ENCODE measurements at regions not wholly inside any gene's neighbourhood (a gene's known extent, or its start where the extent isn't known, plus 50 kb on each side); places are given as distances from the start of the nearest gene placed in this dataset.
"Not testable (repeated sequence)": the region's sequence is repeated elsewhere in the genome, so short reads cannot be mapped to it uniquely, and the experiment has no call there.

GRCh38 chr1:244326757-244327156, 125.0 kb downstream of the ADSS2 start:
- DNase-seq = no peak

- no peak for DNase-seq
Measured at GRCh38 chr1:244327533-244327932, 124.2 kb downstream of the ADSS2 start.

DNA sequence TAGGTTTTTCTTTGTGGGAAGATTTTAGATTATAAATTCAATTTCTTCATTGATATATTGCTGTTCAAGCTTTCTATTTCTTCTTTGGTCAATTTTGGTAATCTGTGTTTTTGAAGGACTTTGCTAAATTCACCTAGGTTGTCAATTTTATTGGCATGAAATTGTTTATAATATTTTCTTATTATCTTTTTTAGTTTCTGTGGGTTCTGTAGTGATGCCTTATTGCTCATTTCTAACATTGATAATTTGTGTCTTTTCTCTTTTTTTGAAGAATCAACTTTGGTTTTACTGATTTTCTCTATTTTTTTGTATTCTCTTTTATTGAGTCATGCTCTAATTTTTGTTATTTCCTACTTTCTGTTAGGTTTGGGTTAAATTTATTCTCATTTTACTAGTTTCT, 123.2 kb downstream of the ADSS2 start:
- DNase-seq = no peak

DNA sequence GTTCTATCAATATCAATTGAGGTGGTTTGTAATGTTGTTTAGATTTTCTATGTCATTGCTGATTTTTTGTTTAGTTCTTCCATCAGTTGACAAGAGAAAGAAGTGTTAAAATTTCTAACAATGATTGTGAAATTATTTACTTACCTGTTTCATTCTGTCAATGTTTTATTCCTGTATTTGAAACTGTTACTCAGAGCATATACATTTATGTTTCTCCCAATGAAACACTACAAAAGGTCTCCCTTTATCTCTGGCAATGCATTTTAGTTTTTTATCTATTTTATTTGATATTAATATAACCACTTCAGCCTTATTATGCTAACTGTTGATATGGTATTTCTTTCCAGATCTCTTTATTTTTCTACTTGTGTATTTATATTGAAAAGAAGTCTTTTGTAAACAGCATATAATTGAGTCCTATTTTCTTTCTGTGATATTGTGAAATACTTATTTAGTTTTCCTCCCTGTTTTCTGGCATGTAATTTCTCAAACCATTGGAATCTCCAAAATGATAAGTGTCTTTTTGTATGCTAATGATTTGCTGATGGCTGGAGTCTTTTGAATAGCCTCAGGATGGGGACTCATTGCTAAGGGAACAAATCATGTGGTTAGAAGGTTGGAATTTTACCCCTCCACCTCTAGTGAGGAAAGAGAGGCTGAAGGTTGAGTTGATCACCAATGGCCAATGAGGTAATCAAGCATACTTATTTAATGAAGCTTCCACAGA, 122.0 kb downstream of the ADSS2 start:
- DNase-seq = no peak

- no peak for DNase-seq
Measured at GRCh38 chr1:244330318-244330625, 121.4 kb downstream of the ADSS2 start.

GRCh38 chr1:244332761-244333160, 118.9 kb downstream of the ADSS2 start:
- DNase-seq = not testable (repeated sequence)

DNA sequence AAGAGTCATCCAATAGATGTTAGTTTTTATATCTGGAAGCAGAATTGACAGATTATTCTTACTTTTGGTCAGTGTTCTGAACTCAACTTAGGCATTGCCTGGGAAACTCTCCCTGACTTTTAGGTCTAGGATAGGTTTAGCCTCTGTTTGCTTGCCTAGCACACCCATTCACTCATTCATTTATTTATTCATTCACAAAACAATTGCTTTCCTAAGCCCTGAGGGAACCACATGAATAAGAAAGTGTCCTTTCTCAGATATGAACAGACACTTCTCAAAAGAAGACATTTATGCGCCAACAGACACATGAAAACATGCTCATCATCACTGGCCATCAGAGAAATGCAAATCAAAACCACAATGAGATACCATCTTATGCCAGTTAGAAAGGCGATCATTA, 117.4 kb downstream of the ADSS2 start:
- not testable (repeated sequence) for DNase-seq

- not testable (repeated sequence) for DNase-seq
Measured at GRCh38 chr1:244334842-244335241, 116.9 kb downstream of the ADSS2 start.

DNA sequence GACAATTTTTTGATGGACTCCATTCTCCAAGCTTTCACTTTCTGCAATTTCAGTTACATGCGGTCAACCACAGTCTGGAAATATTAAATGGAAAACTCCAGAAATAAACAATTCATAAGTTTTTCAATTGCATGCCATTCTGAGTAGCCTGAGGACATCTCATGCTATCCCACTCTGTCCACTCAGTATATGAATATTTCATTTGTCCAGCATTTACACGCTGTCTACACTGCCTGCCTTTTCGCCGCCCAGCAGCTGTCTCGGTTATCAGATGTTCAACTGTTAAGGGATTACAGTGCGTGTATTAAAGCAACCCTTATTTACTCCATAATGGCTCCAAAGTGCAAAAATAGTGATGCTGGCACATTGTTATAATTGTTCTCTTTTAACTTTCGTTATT, 116.3 kb downstream of the ADSS2 start:
- no peak for DNase-seq

- DNase-seq = no peak
Measured at GRCh38 chr1:244336232-244336899, 115.3 kb downstream of the ADSS2 start.

DNA sequence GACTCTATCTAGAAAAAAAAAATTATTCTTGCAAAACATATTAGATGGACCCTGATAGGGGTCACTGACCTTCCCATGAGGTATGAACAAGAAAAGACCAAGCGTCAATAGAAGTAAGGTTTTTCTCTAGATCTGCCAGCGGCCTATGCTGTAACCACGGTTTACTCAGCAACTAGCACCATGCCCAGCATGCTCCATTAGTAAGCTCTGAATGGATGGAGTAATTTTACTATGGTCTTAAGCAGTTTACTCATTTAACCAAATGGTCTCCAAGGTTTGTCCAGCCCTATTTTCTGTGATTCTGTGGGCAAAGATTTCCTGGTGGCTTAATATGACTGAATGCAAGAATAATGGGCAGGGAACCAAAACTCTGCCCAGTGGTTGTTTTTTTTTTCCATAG, 113.9 kb downstream of the ADSS2 start:
- DNase-seq = no peak

- DNase-seq = no peak
Measured at GRCh38 chr1:244339073-244339692, 112.5 kb downstream of the ADSS2 start.

DNA sequence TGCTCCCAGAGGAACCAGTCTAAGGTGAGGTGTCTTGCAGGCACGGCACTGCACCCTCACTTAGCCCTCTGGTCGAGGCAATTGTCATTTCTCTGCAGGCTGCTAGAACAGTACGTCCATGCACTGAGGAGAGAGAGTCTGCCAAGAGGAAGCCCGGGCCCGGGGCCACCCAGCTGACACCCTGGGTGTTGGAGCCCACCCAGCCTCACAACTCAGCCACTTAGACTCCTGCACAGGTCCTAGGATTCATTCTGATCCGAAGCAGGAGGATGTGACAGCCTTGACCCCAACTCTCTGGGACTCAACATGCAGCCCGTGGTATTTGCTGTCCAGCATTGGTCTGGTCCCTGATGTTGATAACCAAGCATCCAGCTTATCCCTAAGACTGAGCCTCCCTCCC, 111.9 kb downstream of the ADSS2 start:
- no peak for DNase-seq

- no peak for DNase-seq
Measured at GRCh38 chr1:244340396-244340795, 111.3 kb downstream of the ADSS2 start.

- DNase-seq = no peak
Measured at GRCh38 chr1:244341455-244342450, 110.0 kb downstream of the ADSS2 start.

- no peak for DNase-seq
Measured at GRCh38 chr1:244344001-244344400, 107.7 kb downstream of the ADSS2 start.

GRCh38 chr1:244346972-244347618, 104.6 kb downstream of the ADSS2 start:
- no peak for DNase-seq

GRCh38 chr1:244347942-244348341, 103.8 kb downstream of the ADSS2 start:
- DNase-seq = no peak

DNA sequence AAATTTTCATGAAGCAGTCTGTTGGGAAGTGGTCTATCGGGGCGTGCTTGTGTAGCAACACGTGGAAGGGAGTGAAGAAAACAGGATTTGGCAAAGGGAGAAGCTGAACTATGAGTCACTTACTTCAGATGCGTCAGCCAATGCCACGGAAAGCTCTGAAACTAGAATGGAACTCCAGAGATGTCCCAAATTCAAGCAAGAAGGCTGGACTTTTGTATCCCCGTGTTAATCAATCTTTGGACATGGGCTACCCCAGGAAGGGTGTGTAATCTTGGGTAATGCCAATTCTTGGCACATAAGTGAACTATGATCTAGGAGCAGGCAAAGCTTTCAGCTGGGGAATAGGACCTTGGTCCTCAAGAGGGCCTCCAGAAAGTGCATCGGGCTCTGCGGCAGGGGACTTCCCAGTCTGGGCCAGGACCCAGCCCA, 102.6 kb downstream of the ADSS2 start:
- no peak for DNase-seq

GRCh38 chr1:244349581-244350001, 102.1 kb downstream of the ADSS2 start:
- DNase-seq = no peak

- DNase-seq = no peak
Measured at GRCh38 chr1:244350027-244350426, 101.7 kb downstream of the ADSS2 start.

DNA sequence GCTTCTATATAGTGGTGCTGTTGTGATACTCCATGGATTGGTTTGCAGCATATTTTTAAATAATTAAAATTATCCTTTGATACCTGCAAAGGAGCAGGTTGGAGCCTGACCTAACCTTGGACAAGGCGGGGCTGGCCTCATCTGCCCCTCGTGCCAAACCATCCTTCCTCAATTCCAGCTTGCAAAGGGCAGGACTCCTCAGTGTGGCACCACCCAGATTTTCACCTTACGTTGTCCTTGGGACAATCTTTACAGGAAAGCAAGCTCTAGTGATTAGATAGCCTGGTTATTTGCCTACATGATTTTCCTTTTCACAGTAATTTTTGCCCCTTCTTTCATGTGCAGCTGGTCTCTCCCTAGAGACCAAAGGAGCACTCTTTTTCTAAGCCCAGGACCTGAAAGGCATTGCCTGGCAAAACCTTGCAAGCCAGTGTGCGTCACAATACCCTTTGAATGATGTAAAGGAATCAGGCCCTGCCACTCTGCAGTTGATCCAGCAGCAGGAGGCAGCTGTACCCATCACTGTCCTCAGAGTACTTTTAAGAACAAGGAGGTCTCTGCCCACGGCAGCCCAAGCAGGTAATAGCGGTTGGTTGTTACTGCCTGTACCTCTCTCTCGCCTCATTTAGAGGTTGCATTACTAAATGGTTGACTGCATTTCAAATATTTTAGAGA, 99.4 kb downstream of the ADSS2 start:
- no peak for DNase-seq

Measured in NCI-H82 (cell line).